Ishikawa (cell line): ENCODE measurements at regions not wholly inside any gene's neighbourhood (a gene's known extent, or its start where the extent isn't known, plus 50 kb on each side); places are given as distances from the start of the nearest gene placed in this dataset.

Experiments used
- CEBPB ChIP-seq: IDR thresholded peaks from 2 replicates; pipeline ENCODE4 v1.6.1; 2012
- CREB1 ChIP-seq: IDR thresholded peaks from 2 replicates; pipeline ENCODE4 v1.6.1; 2012; ENCODE audit warnings: low read depth
- EP300 ChIP-seq: IDR thresholded peaks from 2 replicates; pipeline ENCODE4 v1.6.1; 2012; ENCODE audit warnings: borderline replicate concordance
- FOXM1 ChIP-seq: IDR thresholded peaks from 2 replicates; pipeline ENCODE4 v1.6.1; 2012; ENCODE audit warnings: low read depth, borderline replicate concordance
- MAX ChIP-seq: IDR thresholded peaks from 2 replicates; pipeline ENCODE4 v1.6.1; 2012
- NFIC ChIP-seq: IDR thresholded peaks from 2 replicates; pipeline ENCODE4 v1.6.1; 2012
- RAD21 ChIP-seq: IDR thresholded peaks from 2 replicates; pipeline ENCODE4 v1.6.1; 2012; ENCODE audit warnings: low read depth
- TEAD4 ChIP-seq: IDR thresholded peaks from 2 replicates; pipeline ENCODE4 v1.6.1; 2012
- ZBTB7A ChIP-seq: IDR thresholded peaks from 2 replicates; pipeline ENCODE4 v1.6.1; 2012; ENCODE audit warnings: low read depth

DNA sequence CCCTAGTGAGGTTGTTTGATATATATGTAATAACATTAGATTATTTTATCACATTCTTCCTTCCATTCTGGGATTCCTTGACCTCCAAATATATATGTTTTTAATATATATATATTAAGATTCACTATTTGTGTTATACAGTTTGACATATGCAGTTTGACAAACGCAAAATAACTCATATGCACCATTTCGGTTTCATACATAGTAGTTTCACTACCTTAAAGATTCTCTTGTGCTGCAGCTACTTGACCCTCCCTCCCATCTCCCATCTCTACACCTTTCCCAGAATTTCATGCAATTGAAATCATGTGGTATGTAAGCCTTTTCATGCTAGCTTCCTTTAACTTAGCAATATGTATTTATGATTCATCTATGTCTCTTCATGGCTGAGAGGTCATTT, 1244.4 kb downstream of the SORCS3 start:
- TF ChIP-seq CREB1 (no peak), RAD21 (no peak), CEBPB (no peak), ZBTB7A (no peak), EP300 (no peak), FOXM1 (no peak), MAX (no peak), NFIC (no peak), TEAD4 (no peak)
